Chondrocyte (in vitro differentiated cells): ENCODE measurements at regions not wholly inside any gene's neighbourhood (a gene's known extent, or its start where the extent isn't known, plus 50 kb on each side); places are given as distances from the start of the nearest gene placed in this dataset.

Experiments used
- DNase-seq: peaks from one replicate; pipeline ENCODE4 v3.0.0; 2021; ENCODE audit warnings: mixed read lengths, low spot score
- H3K27ac Mint-ChIP-seq: one replicate; pipeline ENCODE4 v1.8.0; 2021; ENCODE audit warnings: mild to moderate bottlenecking, moderate library complexity, mixed read lengths; ENCODE audit not compliant: unreplicated experiment
- H3K27me3 Mint-ChIP-seq: 2 replicates; pipeline ENCODE4 v1.8.0; 2021; ENCODE audit warnings: low read depth, mixed read lengths
- H3K36me3 Mint-ChIP-seq: 2 replicates; pipeline ENCODE4 v1.8.0; 2021; ENCODE audit warnings: low read depth, mixed read lengths
- H3K4me1 Mint-ChIP-seq: 2 replicates; pipeline ENCODE4 v1.8.0; 2021; ENCODE audit warnings: low read depth, mild to moderate bottlenecking, mixed read lengths
- H3K4me3 Mint-ChIP-seq: one replicate; pipeline ENCODE4 v1.8.0; 2021; ENCODE audit warnings: mild to moderate bottlenecking, moderate library complexity, mixed read lengths; ENCODE audit not compliant: unreplicated experiment
- H3K9me3 Mint-ChIP-seq: 2 replicates; pipeline ENCODE4 v1.8.0; 2021; ENCODE audit warnings: low read depth, mixed read lengths
- CTCF ChIP-seq: fragments of 200-600 bp; sonication (generic); IDR thresholded peaks from 2 replicates; pipeline ENCODE4 v1.5.0; 2021; ENCODE audit warnings: antibody characterized with exemption, mild to moderate bottlenecking, moderate library complexity

GRCh38 chr4:4762300-4762699, 97.2 kb upstream of the MSX1 start:
- no peak for TF ChIP-seq CTCF
- peak; percentile 57 for DNase-seq
- Mint-ChIP-seq H3K27me3 (peaks cover 9% of the 10 kb centered on the region), H3K36me3 (peaks cover 1% of the 10 kb centered on the region), H3K4me3 (no peak overlapping the region), H3K4me1 (peaks cover 18% of the 10 kb centered on the region), H3K9me3 (peaks cover 7% of the 10 kb centered on the region), H3K27ac (no peak overlapping the region)

GRCh38 chr4:4761128-4761982, 98.1 kb upstream of the MSX1 start:
- Mint-ChIP-seq H3K9me3 (no peaks in the 10 kb centered on the region), H3K4me1 (peaks cover 15% of the 10 kb centered on the region), H3K4me3 (no peak overlapping the region), H3K27me3 (peaks cover 9% of the 10 kb centered on the region), H3K27ac (no peak overlapping the region), H3K36me3 (no peaks in the 10 kb centered on the region)
- TF ChIP-seq CTCF = peak; percentile 43
- peak; percentile 59 for DNase-seq

- TF ChIP-seq CTCF = no peak
- Mint-ChIP-seq H3K27ac (no peak overlapping the region), H3K4me1 (peaks cover 13% of the 10 kb centered on the region)
These were observed 99.6 kb upstream of the MSX1 start for GRCh38 chr4:4759883-4760282.

GRCh38 chr4:4759232-4759631, 100.2 kb upstream of the MSX1 start:
- Mint-ChIP-seq H3K27ac (no peak overlapping the region), H3K4me1 (peaks cover 10% of the 10 kb centered on the region), H3K9me3 (no peaks in the 10 kb centered on the region), H3K36me3 (no peaks in the 10 kb centered on the region), H3K4me3 (no peak overlapping the region), H3K27me3 (peaks cover 15% of the 10 kb centered on the region)
- TF ChIP-seq CTCF = no peak
- DNase-seq = peak; percentile 34

More at GRCh38 chr4:4759883-4760282, 99.6 kb upstream of the MSX1 start:
- Mint-ChIP-seq H3K36me3 (no peaks in the 10 kb centered on the region), H3K27me3 (peaks cover 13% of the 10 kb centered on the region), H3K4me3 (no peak overlapping the region), H3K9me3 (no peaks in the 10 kb centered on the region)
- DNase-seq = peak; percentile 5

GRCh38 chr4:4758681-4759080, 100.8 kb upstream of the MSX1 start:
- H3K4me3 Mint-ChIP-seq = no peak overlapping the region
- H3K36me3 Mint-ChIP-seq = no peaks in the 10 kb centered on the region
- no peak for TF ChIP-seq CTCF
- DNase-seq = peak; percentile 20
- H3K27me3 Mint-ChIP-seq = peaks cover 16% of the 10 kb centered on the region
- H3K4me1 Mint-ChIP-seq = peaks cover 6% of the 10 kb centered on the region
- no peak overlapping the region for H3K27ac Mint-ChIP-seq
- H3K9me3 Mint-ChIP-seq = no peaks in the 10 kb centered on the region
